ENCODE measurements at regions not wholly inside any gene's neighbourhood (a gene's known extent, or its start where the extent isn't known, plus 50 kb on each side); places are given as distances from the start of the nearest gene placed in this dataset.
"Not testable (repeated sequence)": the region's sequence is repeated elsewhere in the genome, so short reads cannot be mapped to it uniquely, and the experiment has no call there.

DNA sequence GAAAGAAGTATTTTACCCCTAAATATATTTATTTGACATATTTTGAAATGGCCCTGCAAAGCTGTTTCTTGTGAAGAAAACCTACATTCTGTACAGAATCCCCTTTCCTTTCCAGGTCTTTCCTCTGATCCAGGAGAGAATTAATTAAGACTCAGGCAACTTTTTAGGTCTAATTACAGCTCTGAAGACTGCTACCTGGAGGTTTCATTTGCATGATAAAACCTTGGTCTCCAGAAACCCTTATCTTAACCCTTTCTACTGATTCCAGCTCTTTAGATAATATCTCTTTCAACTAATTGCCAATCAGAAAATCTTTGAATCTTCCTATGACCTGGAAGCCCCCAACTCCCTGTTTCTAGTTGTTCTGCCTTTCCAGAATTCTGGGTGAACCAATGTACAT is 224.0 kb downstream of the FAM47A start:
- H3K4me1 Mint-ChIP-seq, result peaks cover 54% of the 10 kb centered on the region
- H3K4me3 Mint-ChIP-seq, result no peak overlapping the region
- DNase-seq (ENCODE audit: low spot score in 2 of 2, unreplicated experiment in 2 of 2), result no peak
- TF ChIP-seq, protein P1, sequence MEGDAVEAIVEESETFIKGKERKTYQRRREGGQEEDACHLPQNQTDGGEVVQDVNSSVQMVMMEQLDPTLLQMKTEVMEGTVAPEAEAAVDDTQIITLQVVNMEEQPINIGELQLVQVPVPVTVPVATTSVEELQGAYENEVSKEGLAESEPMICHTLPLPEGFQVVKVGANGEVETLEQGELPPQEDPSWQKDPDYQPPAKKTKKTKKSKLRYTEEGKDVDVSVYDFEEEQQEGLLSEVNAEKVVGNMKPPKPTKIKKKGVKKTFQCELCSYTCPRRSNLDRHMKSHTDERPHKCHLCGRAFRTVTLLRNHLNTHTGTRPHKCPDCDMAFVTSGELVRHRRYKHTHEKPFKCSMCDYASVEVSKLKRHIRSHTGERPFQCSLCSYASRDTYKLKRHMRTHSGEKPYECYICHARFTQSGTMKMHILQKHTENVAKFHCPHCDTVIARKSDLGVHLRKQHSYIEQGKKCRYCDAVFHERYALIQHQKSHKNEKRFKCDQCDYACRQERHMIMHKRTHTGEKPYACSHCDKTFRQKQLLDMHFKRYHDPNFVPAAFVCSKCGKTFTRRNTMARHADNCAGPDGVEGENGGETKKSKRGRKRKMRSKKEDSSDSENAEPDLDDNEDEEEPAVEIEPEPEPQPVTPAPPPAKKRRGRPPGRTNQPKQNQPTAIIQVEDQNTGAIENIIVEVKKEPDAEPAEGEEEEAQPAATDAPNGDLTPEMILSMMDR (IDR thresholded peaks at IDR 0.05; ENCODE audit: unreplicated experiment), result no peak
- H3K27ac Mint-ChIP-seq, result peak overlapping the region; percentile 84
- peaks cover 17% of the 10 kb centered on the region for H3K9me3 Mint-ChIP-seq
- no peaks in the 10 kb centered on the region for H3K27me3 Mint-ChIP-seq (ENCODE audit: low read depth)
- peaks cover 8% of the 10 kb centered on the region for H3K36me3 Mint-ChIP-seq

DNA sequence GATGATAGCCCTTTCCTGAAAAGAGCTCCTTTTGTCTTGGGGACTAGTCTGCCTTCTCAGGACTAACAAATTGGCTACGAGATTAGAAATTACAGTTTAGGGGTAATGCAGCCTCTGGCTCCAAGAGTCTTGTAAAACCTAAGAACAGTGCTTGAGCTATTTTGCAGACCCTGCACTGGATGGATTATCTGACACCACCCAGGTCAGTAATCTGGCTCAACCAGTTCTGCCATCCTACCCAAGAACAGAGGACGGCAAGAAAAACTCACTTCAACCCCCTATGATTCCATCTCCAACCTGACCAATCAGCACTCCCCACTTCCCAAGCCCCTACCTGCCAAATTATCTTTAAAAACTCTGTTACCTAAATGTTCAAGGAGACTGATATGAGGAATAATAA is 225.1 kb downstream of the FAM47A start:
- Mint-ChIP-seq H3K4me3 (peak overlapping the region; percentile 8), H3K4me1 (peaks cover 54% of the 10 kb centered on the region), H3K27ac (peak overlapping the region; percentile 84), H3K9me3 (peaks cover 25% of the 10 kb centered on the region), H3K27me3 (ENCODE audit: low read depth) (no peaks in the 10 kb centered on the region), H3K36me3 (peaks cover 14% of the 10 kb centered on the region)
- TF ChIP-seq, protein P1 (IDR thresholded peaks at IDR 0.05; ENCODE audit: unreplicated experiment), result no peak
- DNase-seq (ENCODE audit: low spot score in 2 of 2, unreplicated experiment in 2 of 2), result no peak

DNA sequence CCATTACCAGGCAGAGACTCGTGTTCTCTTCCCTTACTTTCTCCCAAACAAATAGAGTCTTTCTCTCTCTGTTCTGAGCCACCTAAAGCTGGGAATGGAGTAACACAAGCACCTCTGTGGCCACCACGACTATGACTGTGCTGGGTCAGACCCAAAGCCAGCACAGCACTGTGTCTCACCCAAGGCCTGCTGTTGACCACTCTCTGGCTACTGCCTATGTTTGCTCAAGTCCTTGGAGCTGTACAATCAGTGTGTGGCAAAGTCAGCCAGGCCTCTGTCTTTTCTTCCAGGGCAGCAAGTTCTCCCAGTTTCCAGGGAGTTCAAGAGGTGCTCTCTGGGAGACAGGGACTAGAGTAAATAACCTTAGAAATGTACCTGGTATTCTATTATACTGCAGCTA is 239.4 kb downstream of the FAM47A start:
- Mint-ChIP-seq H3K4me1 (no peaks in the 10 kb centered on the region), H3K27ac (no peak overlapping the region), H3K36me3 (no peaks in the 10 kb centered on the region)

DNA sequence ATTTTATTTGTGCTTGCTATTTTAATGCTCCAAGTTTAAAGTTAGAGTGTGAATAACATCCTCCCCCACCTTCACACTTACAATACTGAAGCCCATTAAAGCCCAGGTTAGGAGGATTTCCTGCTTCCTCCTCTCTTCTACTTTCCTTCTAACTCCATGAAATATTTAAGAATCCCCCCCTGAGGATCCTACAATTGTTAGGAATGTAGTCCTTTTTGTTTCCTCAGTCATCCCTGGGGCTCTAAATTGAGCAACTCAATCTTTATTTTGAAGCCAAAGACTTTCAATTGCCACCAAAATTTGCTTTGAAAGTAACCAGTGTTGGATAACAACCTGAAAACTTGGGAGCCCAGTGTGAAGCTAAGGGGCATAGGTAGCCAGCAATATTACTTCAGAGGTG is 276.9 kb downstream of the FAM47A start:
- TF ChIP-seq, protein P1 (IDR thresholded peaks at IDR 0.05; ENCODE audit: unreplicated experiment), result no peak
- H3K4me3 Mint-ChIP-seq, result no peak overlapping the region
- H3K27ac Mint-ChIP-seq, result no peak overlapping the region
- H3K27me3 Mint-ChIP-seq (ENCODE audit: low read depth), result no peaks in the 10 kb centered on the region
- H3K9me3 Mint-ChIP-seq, result peaks cover 1% of the 10 kb centered on the region
- no peaks in the 10 kb centered on the region for H3K36me3 Mint-ChIP-seq
- DNase-seq (ENCODE audit: low spot score in 2 of 2, unreplicated experiment in 2 of 2), result no peak
- H3K4me1 Mint-ChIP-seq, result peaks cover 2% of the 10 kb centered on the region

More for the DNA sequence above, 239.4 kb downstream of the FAM47A start:
- H3K4me3 Mint-ChIP-seq, result no peak overlapping the region
- DNase-seq (ENCODE audit: low spot score in 2 of 2, unreplicated experiment in 2 of 2), result no peak
- H3K27me3 Mint-ChIP-seq (ENCODE audit: low read depth), result no peaks in the 10 kb centered on the region
- TF ChIP-seq, protein P1 (IDR thresholded peaks at IDR 0.05; ENCODE audit: unreplicated experiment), result no peak
- peaks cover 9% of the 10 kb centered on the region for H3K9me3 Mint-ChIP-seq

DNA sequence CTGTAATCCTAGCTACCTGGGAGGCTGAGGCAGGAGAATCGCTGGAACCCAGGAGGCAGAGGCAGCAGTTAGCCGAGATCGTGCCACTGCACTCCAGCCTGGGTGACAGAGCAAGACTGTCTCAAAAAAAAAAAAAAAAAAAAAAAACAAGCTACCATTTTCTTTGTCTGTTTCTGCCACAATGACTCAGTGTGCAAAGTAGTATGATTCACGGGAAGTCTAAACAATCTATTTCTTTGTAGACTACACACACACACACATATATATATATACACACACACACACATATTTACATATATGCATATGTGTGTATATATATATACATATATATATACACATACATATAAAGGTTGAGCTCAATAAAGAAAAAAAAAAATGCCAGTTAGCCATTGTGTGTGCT is 280.0 kb downstream of the FAM47A start:
- H3K27ac Mint-ChIP-seq, H3K4me1 Mint-ChIP-seq: not testable (repeated sequence)
- H3K9me3 Mint-ChIP-seq, result peaks cover 16% of the 10 kb centered on the region

DNA sequence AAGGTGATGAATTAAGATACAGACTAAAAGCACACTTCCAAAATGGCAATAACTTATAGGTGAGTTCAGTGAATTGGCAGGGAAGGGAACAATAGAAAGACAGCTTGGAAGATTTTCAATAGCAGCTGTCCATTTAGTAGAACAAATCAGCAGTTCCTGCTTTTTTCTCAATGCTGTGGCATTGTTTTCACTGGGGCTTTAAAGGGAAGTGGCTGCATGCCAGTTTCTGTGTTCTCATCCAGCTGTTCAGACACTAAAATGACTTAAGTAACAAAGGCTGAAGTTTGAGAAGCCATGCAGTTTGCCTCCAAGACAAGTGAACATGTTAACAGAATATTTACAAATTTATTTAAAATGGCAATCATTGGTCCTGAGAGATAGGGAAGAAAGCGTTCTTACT is 291.9 kb downstream of the FAM47A start:
- DNase-seq (ENCODE audit: low spot score in 2 of 2, unreplicated experiment in 2 of 2), result no peak
- Mint-ChIP-seq H3K4me3 (no peak overlapping the region), H3K27me3 (ENCODE audit: low read depth) (no peaks in the 10 kb centered on the region), H3K4me1 (peaks cover 11% of the 10 kb centered on the region), H3K36me3 (no peaks in the 10 kb centered on the region), H3K9me3 (peaks cover 12% of the 10 kb centered on the region), H3K27ac (no peak overlapping the region)
- TF ChIP-seq, protein P1 (IDR thresholded peaks at IDR 0.05; ENCODE audit: unreplicated experiment), result no peak

More for the DNA sequence above, 280.0 kb downstream of the FAM47A start:
- H3K4me3 Mint-ChIP-seq; DNase-seq (ENCODE audit: low spot score in 2 of 2, unreplicated experiment in 2 of 2); H3K36me3 Mint-ChIP-seq; H3K27me3 Mint-ChIP-seq (ENCODE audit: low read depth): not testable (repeated sequence)

Measured in mesothelial cell of epicardium (in vitro differentiated cells).